ENCODE measurements at regions not wholly inside any gene's neighbourhood (a gene's known extent, or its start where the extent isn't known, plus 50 kb on each side); places are given as distances from the start of the nearest gene placed in this dataset.
"Not testable (repeated sequence)": the region's sequence is repeated elsewhere in the genome, so short reads cannot be mapped to it uniquely, and the experiment has no call there.

DNA sequence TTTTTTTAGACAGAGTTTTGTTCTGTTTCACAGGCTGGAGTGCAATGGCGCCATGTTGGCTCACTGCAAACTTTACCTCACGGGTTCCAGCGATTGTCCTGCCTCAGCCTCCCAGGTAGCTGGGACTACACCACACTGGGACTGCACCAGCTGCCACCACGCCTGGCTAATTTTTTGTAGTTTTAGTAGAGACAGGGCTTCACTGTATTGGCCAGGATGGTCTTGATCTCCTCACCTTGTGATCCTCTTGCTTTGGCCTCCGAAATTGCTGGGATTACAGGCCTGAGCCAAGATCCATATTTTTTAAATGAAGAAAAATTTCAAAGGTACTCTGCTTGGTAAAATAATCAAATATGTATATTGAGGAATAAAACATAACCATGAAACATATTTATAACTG lies 195.8 kb upstream of the TPTE start:
- DNase-seq (ENCODE audit: low read depth in 4 of 4, low spot score in 2 of 4): peak; percentile 77 to 100 (median 96)

- not testable (repeated sequence) for DNase-seq (ENCODE audit: low read depth in 4 of 4, low spot score in 2 of 4)
Observed at GRCh38 chr21:10326146-10326545, 195.2 kb upstream of the TPTE start.

DNA sequence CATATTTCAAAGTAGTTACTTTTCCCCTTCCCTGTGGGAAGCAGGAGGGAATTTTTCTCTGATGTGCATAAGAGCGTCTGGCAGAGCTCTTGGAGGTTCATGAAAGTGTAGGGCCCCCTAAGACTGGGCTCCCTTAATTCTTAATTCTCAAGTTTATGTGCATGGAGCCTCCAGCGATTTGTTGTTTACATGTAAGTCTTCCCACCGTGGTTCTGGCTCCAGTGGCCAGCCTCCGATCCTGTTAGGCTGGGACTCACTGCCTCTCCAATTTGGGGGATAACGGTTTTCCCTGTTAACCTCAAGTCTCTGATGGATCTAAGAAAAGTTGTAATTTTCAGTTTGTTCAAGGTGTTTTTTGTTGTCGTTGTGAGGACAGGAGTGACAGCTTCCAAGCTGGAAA lies 192.7 kb upstream of the TPTE start:
- DNase-seq (ENCODE audit: low read depth in 4 of 4, low spot score in 2 of 4): not testable (repeated sequence)

- DNase-seq (ENCODE audit: low read depth in 4 of 4, low spot score in 2 of 4): not testable (repeated sequence)
Observed at GRCh38 chr21:10330641-10331119, 190.7 kb upstream of the TPTE start.

DNA sequence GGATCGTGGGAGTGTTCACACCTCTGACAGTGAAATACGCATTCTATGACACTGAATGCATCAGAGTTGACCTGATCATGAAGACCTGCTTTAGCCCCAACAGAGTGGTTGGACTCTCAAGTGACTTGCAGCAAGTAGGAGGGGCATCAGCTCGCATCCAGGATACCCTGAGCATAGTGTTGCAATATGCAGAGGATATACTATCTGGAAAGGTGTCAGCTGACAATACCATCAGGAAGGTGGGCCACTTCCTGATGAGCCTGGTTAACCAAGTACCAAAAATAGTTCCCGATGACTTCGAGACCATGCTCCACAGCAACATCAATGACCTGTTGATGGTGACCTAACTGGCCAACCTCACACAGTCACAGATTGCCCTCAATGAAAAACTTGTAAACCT lies 190.2 kb upstream of the TPTE start:
- not testable (repeated sequence) for DNase-seq (ENCODE audit: low read depth in 4 of 4, low spot score in 2 of 4)

DNA sequence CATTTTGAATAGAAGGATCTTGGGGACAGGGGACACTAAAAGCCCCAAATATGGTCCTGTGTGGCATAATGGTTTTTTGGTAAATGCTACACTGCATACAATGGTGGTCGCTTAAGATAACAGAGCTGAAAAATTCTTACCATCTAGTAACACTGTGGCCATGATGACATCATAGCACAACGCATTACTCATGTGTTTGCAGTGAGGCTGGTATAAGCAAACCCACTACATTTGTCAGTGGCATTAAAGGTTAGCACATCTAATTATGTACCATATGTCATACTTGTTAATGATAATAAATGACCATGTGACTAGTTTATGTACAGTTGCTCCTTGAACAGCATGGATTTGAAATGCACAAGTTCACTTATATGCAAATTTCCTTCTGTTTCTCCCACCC lies 188.4 kb upstream of the TPTE start:
- DNase-seq (ENCODE audit: low read depth in 4 of 4, low spot score in 2 of 4): not testable (repeated sequence)

DNA sequence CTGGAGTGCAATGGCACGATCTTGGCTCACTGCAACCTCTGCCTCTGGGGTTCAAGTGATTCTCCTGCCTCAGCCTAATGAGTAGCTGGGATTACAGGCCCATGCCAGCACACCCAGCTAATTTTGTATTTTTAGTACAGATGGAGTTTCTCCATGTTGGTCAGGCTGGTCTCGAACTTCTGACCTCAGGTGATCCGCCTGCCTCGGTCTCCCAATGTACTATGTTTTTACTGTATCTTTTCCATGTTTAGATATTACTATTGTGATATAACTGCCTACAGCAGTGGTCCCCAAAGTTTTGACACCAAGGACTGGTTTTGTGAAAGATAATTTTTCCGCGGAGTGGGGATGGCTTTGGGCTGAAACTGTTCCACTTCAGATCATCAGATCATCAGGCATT lies 187.0 kb upstream of the TPTE start:
- not testable (repeated sequence) for DNase-seq (ENCODE audit: low read depth in 4 of 4, low spot score in 2 of 4)

GRCh38 chr21:10342261-10342956 lies 179.0 kb upstream of the TPTE start:
- not testable (repeated sequence) for DNase-seq (ENCODE audit: low read depth in 4 of 4, low spot score in 2 of 4)

GRCh38 chr21:10343146-10343935 lies 178.0 kb upstream of the TPTE start:
- not testable (repeated sequence) for DNase-seq (ENCODE audit: low read depth in 4 of 4, low spot score in 2 of 4)

DNA sequence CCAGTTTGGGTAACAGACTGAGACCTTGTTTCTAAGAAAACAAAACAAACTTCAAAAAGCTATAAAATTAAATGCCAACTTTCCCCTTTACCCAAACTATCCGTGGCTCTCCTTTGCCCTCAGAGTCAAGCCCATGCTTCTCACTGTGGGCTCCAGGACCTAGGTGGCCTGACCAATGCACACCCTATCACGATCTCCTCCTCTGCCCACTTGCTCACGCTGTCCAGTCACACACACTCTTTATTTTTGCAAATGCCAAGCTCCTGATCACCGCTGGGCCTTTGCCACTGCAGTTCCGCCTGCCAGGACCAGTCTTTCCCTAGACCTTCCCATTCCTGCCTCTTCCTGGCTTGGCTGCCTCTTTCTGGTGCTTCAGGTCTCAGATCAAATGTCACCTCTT lies 177.1 kb upstream of the TPTE start:
- DNase-seq (ENCODE audit: low read depth in 4 of 4, low spot score in 2 of 4): not testable (repeated sequence)

- not testable (repeated sequence) for DNase-seq (ENCODE audit: low read depth in 4 of 4, low spot score in 2 of 4)
Observed at GRCh38 chr21:10345178-10345612, 176.2 kb upstream of the TPTE start.

GRCh38 chr21:10346249-10346648 lies 175.1 kb upstream of the TPTE start:
- not testable (repeated sequence) for DNase-seq (ENCODE audit: low read depth in 4 of 4, low spot score in 2 of 4)

- DNase-seq (ENCODE audit: low read depth in 4 of 4, low spot score in 2 of 4): not testable (repeated sequence)
Observed at GRCh38 chr21:10346933-10347615, 174.3 kb upstream of the TPTE start.

- not testable (repeated sequence) for DNase-seq (ENCODE audit: low read depth in 4 of 4, low spot score in 2 of 4)
Observed at GRCh38 chr21:10347675-10348074, 173.7 kb upstream of the TPTE start.

GRCh38 chr21:10348150-10348549 lies 173.2 kb upstream of the TPTE start:
- DNase-seq (ENCODE audit: low read depth in 4 of 4, low spot score in 2 of 4): not testable (repeated sequence)

DNA sequence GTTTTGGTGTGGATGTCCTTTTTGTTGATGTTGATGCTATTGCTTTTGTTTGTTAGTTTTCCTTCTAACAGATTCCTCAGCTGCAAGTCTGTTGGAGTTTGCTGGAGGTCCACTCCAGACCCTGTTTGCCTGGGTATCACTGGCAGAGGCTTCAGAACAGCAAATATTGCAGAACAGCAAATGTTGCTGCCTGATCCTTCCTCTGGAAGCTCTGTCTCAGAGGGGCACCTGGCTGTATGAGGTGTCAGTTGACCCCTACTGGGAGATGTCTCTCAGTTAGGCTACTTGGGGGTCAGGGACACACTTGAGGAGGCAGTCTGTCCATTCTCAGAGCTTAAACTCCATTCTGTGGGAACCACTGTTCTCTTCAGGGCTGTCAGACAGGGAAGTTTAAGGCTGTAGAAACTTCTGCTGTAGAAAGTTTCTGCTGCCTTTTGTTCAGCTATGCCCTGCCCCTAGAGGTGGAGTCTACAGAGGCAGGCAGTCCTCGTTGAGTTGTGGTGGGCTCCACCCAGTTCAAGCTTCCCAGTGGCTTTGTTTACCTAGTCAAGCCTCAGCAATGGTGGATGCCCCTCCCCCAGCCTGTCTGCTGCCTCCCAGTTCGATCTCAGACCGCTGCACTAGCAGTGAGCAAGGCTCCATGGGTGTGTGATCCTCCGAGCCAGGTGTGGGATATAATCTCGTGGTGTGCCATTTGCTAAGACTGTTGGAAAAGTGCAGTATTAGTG lies 166.4 kb upstream of the TPTE start:
- DNase-seq (ENCODE audit: low read depth in 4 of 4, low spot score in 2 of 4): not testable (repeated sequence)

DNA sequence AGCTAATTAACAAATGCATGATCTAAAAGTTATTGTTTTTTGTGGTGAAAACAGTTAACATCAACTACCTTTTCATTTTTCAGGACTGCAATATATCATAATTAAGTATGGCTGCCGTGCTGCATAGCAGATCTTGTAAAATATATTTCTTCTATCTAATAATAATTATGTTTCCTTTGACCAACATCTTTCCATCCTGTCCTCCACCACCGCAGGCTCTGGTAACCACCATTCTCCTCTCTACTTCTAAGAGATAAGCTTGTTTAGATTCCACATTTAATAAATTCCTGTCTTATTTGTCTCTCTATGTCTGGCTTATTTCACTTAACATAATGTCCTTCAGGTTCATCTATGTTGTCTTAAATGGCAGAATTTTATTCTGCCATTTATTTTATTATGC lies 162.3 kb upstream of the TPTE start:
- DNase-seq (ENCODE audit: low read depth in 4 of 4, low spot score in 2 of 4): not testable (repeated sequence)

DNA sequence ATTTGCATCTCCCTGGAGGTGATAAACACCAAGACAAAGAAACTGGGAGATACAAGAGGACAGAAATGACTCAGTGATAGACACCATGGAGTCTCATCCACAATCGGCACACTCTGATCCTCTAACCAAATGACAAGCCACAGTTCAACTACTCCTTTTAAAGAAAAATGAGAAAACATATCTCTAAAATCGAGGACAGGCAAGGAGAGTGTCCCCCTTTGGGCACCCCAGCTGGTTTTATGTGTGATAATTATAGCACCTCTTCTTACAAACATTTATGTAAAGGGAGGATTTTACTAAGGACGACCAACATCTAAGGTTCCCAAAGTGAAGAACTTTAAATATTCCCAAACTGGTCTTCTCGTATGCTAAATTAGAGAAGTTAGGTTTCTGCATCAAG lies 161.5 kb upstream of the TPTE start:
- DNase-seq (ENCODE audit: low read depth in 4 of 4, low spot score in 2 of 4): not testable (repeated sequence)

- not testable (repeated sequence) for DNase-seq (ENCODE audit: low read depth in 4 of 4, low spot score in 2 of 4)
Observed at GRCh38 chr21:10361214-10361736, 160.1 kb upstream of the TPTE start.

DNA sequence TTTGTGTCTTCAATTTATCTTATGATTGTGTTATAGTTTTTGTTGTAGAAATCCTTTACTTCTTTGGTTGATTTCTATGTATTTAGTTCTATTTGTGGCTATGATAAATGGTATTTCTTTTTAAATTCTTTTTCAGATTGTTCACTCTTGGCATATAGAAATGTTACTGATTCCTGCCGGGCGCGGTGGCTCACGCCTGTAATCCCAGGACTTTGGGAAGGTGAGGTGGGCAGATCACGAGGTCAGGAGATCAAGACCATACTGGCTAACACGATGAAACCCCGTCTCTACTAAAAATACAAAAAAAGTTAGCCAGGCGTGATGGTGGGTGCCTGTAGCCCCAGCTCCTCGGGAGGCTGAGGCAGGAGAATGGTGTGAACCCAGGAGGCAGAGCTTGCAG lies 158.6 kb upstream of the TPTE start:
- DNase-seq (ENCODE audit: low read depth in 4 of 4, low spot score in 2 of 4): not testable (repeated sequence)
